Fibroblast of pulmonary artery (primary cell): ENCODE measurements at regions not wholly inside any gene's neighbourhood (a gene's known extent, or its start where the extent isn't known, plus 50 kb on each side); places are given as distances from the start of the nearest gene placed in this dataset.

Experiments
- DNase-seq: peaks from one replicate; pipeline ENCODE4 v3.0.0-alpha.2; 2010; ENCODE audit warnings: low read depth
- H3K4me3 ChIP-seq: replicated peaks from 2 replicates; pipeline ENCODE4 v1.5.1; 2011; ENCODE audit warnings: low read depth, mild to moderate bottlenecking, control low read depth, low read length, moderate library complexity
- CTCF ChIP-seq: IDR thresholded peaks from 2 replicates; pipeline ENCODE4 v1.5.1; 2011; ENCODE audit warnings: mild to moderate bottlenecking, control low read depth, low read length, inconsistent platforms; ENCODE audit errors: missing control alignments

GRCh38 chr21:38661197-38661871 lies 144.4 kb upstream of the ETS2 start:
- peak overlapping the region; percentile 44 for H3K4me3 ChIP-seq
- TF ChIP-seq CTCF, result no peak
- DNase-seq, result peak; percentile 13

GRCh38 chr21:38661889-38662568 lies 143.7 kb upstream of the ETS2 start:
- H3K4me3 ChIP-seq, result no peak overlapping the region
- peak; percentile 39 for DNase-seq
- TF ChIP-seq CTCF, result no peak

- TF ChIP-seq CTCF, result no peak
- H3K4me3 ChIP-seq, result no peak overlapping the region
- no peak for DNase-seq
These were observed 142.4 kb upstream of the ETS2 start for GRCh38 chr21:38663282-38663681.

GRCh38 chr21:38664315-38664714 lies 141.4 kb upstream of the ETS2 start:
- DNase-seq, result no peak
- no peak overlapping the region for H3K4me3 ChIP-seq
- no peak for TF ChIP-seq CTCF

- DNase-seq, result no peak
- H3K4me3 ChIP-seq, result no peak overlapping the region
- no peak for TF ChIP-seq CTCF
These were observed 140.9 kb upstream of the ETS2 start for GRCh38 chr21:38664841-38665240.

- no peak for DNase-seq
These were observed 138.3 kb upstream of the ETS2 start for GRCh38 chr21:38667291-38667870.

More at GRCh38 chr21:38667291-38667870, 138.3 kb upstream of the ETS2 start:
- no peak for TF ChIP-seq CTCF
- no peak overlapping the region for H3K4me3 ChIP-seq
